Karpas-422 (cell line): ENCODE measurements at regions not wholly inside any gene's neighbourhood (a gene's known extent, or its start where the extent isn't known, plus 50 kb on each side); places are given as distances from the start of the nearest gene placed in this dataset.

Experiments used
- DNase-seq: peaks from one replicate; pipeline ENCODE4 v3.0.0-alpha.2; 2015
- H2AFZ ChIP-seq: fragments of 200-600 bp; sonication (generic); 2 replicates; pipeline ENCODE4 v1.6.1; 2014; ENCODE audit warnings: antibody characterized with exemption, low read length, mixed read lengths
- H3K27ac ChIP-seq: fragments of 200-600 bp; sonication (generic); 2 replicates; pipeline ENCODE4 v1.5.1; 2014; ENCODE audit warnings: mild to moderate bottlenecking, low read length, moderate library complexity
- H3K27me3 ChIP-seq: fragments of 200-600 bp; sonication (generic); 2 replicates; pipeline ENCODE4 v1.6.1; 2014; ENCODE audit warnings: low read length, mixed read lengths
- H3K36me3 ChIP-seq: fragments of 200-600 bp; sonication (generic); 2 replicates; pipeline ENCODE4 v1.6.1; 2014; ENCODE audit warnings: low read length, mixed read lengths; ENCODE audit not compliant: insufficient read depth
- H3K4me1 ChIP-seq: fragments of 200-600 bp; sonication (generic); 2 replicates; pipeline ENCODE4 v1.6.1; 2014; ENCODE audit warnings: mild to moderate bottlenecking, low read length, mixed read lengths
- H3K4me2 ChIP-seq: fragments of 200-600 bp; sonication (generic); 2 replicates; pipeline ENCODE4 v1.6.1; 2014; ENCODE audit warnings: low read length, low read depth, mild to moderate bottlenecking; ENCODE audit not compliant: poor library complexity, severe bottlenecking
- H3K4me3 ChIP-seq: fragments of 200-600 bp; sonication (generic); 2 replicates; pipeline ENCODE4 v1.5.1; 2014; ENCODE audit warnings: mild to moderate bottlenecking, antibody characterized with exemption, low read length, mixed read lengths
- H3K79me2 ChIP-seq: fragments of 200-600 bp; sonication (generic); 2 replicates; pipeline ENCODE4 v1.6.1; 2014; ENCODE audit warnings: mild to moderate bottlenecking, low read length, mixed read lengths
- H3K9ac ChIP-seq: fragments of 200-600 bp; sonication (generic); 2 replicates; pipeline ENCODE4 v1.6.0; 2014; ENCODE audit warnings: low read length
- H3K9me2 ChIP-seq: fragments of 200-600 bp; sonication (generic), shearing (Covaris generic); replicated peaks from 2 replicates; pipeline ENCODE4 v1.6.0; 2014; ENCODE audit warnings: mild to moderate bottlenecking, low read length, moderate library complexity; ENCODE audit not compliant: insufficient read depth
- H3K9me3 ChIP-seq: fragments of 300-700, 200-600 bp; sonication (generic); 2 replicates; pipeline ENCODE4 v1.6.1; 2014; ENCODE audit warnings: low read length, mixed read lengths
- H4K20me1 ChIP-seq: fragments of 200-600 bp; sonication (generic); 2 replicates; pipeline ENCODE4 v1.6.1; 2014; ENCODE audit warnings: mild to moderate bottlenecking, antibody characterized with exemption, low read length, low read depth; ENCODE audit not compliant: insufficient read depth

DNA sequence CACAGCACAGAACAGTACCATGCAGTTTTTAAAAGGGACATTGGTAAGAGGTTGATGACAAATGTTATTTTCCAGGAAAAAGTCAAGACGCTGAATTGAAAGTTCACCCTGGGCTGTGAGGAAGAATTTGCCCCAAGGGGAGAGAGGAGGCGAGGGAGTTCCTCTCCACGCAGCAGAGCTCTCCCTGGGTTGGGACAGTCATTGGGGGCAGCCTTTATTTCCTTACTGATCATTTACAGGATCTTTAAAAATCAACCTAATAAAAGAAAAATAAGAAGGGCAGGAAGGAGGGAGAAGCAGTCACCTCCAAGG is 49.9 kb upstream of the WNT7B start:
- Histone ChIP-seq H3K9me2 (no peaks in the 10 kb centered on the region), H3K27me3 (no peaks in the 10 kb centered on the region), H3K79me2 (no peaks in the 10 kb centered on the region), H3K4me2 (no peak overlapping the region), H3K4me1 (no peaks in the 10 kb centered on the region), H4K20me1 (no peaks in the 10 kb centered on the region), H3K27ac (no peak overlapping the region), H3K36me3 (no peaks in the 10 kb centered on the region), H3K4me3 (no peak overlapping the region), H3K9me3 (no peaks in the 10 kb centered on the region), H2AFZ (no peak overlapping the region), H3K9ac (no peak overlapping the region)
- no peak for DNase-seq

DNA sequence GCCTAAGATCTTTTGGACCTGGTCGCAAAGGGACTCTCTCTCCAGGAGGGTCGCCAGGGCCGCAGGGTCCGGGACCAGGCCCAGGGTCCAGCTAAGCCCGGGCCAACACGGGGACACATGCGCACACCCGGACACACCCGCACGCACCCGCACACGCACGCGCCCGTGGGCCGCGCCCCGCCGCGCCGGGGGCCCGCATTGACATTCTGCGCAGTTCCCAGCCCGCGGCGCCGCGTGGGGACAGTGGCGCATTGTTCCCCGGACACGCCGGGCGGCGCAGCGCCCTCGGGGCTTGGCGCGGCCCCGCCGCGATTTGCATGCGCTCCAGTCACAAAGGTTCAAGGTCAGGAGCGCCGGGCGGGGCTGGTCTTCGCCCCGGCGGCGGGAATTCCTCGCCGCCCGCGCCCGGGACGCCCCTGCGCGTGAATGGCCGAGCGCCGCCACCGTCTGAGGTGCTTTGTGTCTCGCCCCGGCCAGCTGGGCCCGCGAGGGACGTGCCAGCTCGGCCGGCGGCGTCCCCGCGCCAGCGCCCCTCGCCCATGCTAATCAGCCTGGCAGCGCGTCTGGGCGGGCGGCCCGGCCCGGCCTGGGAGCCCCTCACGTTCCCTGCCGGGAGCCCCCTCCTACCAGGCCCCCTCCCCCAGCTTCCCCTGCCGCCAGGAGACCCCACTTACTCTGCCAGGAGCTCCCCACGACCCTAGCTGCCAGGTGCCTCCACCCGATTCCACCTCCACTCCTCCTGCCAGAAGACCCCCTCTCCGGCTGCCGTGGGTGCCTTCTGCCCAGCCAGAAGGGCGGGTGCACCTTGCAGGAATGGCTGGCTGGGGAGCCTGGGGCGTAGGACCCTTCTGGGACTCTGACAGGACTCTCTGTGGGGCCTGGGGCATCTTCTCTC is 50.5 kb upstream of the WNT7B start:
- Histone ChIP-seq H3K9me2 (no peaks in the 10 kb centered on the region), H3K9ac (no peak overlapping the region), H4K20me1 (no peaks in the 10 kb centered on the region), H3K27me3 (no peaks in the 10 kb centered on the region), H3K79me2 (no peaks in the 10 kb centered on the region), H3K4me3 (no peak overlapping the region), H3K4me1 (no peaks in the 10 kb centered on the region; the same call in 1 of the 2 replicates), H3K9me3 (no peaks in the 10 kb centered on the region), H2AFZ (no peak overlapping the region), H3K4me2 (no peak overlapping the region), H3K36me3 (no peaks in the 10 kb centered on the region), H3K27ac (no peak overlapping the region)
- DNase-seq: no peak

DNA sequence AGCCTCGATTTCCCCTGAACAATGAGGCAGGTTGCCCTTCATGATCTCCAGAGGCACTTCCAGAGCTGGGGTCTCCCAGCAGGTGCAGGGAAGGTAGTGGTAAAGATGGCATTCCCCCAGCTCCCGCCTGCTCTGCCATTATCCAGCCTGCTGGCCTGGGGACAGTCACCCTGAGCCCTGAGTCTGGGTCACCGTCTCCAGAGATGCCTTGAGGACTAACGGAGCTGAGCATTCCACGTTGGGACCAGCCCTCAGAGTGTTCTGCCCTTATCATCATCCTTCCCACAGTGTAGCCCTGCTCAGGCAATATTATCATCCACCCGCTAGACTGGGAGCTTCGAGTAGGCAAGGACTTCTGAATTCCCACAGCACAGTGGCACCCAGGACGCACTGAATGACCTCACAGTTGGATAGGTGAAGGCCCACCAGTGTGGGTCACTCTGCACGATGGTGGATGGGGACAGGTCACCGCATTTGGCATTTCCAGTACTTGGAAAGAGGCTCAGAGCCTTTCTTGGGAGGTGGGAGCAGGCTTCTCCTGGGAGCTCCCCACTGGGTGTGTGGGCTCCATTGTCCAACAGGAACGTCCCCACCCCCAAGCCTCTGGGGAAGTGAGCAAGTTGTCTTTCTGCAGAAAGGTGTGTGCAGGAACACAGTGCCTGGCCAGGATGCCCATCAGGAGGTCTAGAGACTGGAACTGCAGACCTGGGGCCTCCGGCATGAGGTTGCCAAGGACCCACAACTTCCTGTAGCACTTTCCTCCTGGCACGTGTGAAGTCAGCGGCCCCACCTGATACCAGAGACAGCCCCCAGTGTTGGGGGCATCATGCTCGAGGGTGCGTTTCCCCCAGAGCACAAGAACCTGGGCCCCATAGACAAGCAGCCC is 51.4 kb upstream of the WNT7B start:
- H3K9me2 ChIP-seq: no peaks in the 10 kb centered on the region
- no peak overlapping the region for H2AFZ ChIP-seq
- no peaks in the 10 kb centered on the region for H4K20me1 ChIP-seq
- peaks cover 5% of the 10 kb centered on the region; the same call in 1 of the 2 replicates for H3K4me1 ChIP-seq
- no peaks in the 10 kb centered on the region for H3K9me3 ChIP-seq
- H3K27ac ChIP-seq: no peak overlapping the region
- no peak overlapping the region for H3K9ac ChIP-seq
- no peak overlapping the region for H3K4me3 ChIP-seq
- no peaks in the 10 kb centered on the region for H3K36me3 ChIP-seq
- no peak for DNase-seq
- H3K4me2 ChIP-seq: no peak overlapping the region
- no peaks in the 10 kb centered on the region for H3K27me3 ChIP-seq
- no peaks in the 10 kb centered on the region for H3K79me2 ChIP-seq

DNA sequence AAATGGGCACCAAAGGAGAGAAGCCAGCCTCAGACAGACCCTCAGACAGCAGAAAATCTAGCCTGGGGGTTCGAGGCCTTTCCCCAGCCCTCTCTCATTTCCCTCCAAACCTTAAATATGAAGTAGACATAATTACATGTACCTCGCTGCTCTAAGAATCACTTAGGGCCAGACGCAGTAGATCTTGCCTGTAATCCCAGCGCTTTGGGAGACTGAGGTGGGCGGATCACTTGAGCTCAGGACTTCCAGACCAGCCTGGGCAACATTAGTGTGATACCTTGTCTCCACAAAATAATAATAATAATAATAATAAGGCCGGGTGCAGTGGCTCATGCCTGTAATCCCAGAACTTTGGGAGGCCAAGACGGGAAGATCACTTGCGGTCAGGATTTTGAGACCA is 52.1 kb upstream of the WNT7B start:
- Histone ChIP-seq H3K27ac (no peak overlapping the region), H3K4me2 (no peak overlapping the region), H3K9ac (no peak overlapping the region), H3K36me3 (no peaks in the 10 kb centered on the region), H3K9me3 (no peaks in the 10 kb centered on the region), H3K79me2 (no peaks in the 10 kb centered on the region), H3K4me1 (peaks cover 5% of the 10 kb centered on the region; the same call in 1 of the 2 replicates), H3K4me3 (no peak overlapping the region), H3K27me3 (no peaks in the 10 kb centered on the region), H2AFZ (no peak overlapping the region), H3K9me2 (no peaks in the 10 kb centered on the region), H4K20me1 (no peaks in the 10 kb centered on the region)
- no peak for DNase-seq

DNA sequence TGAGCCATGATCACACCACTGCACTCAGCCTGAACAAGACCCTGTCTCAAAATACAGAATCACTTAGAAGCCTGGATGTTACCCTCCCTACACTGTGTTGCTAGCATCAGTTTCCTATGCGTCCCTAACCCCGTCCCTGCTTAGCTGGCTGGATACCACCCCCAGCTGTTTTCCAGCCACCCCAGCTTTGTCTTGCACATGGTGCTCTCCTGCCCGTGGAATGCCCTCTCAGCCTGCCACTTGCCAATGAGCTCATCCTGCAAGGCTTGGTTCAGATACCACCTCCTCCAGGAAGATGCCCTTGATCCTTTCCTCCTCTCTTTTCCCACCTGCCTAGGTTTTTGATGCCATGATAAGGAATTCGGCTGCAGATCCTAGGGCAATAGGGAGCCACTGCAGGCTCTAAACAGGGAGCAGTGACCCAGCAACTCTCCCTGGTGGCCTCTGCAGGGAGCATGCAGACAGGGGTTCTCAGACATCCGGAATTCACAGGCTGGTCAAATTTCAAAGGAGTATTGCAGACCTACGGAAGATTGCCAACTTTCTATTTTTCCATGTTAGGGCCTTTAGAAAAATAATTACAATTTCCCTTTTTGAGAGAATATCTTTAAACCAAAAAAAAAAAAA is 52.7 kb upstream of the WNT7B start:
- no peaks in the 10 kb centered on the region for H3K9me3 ChIP-seq
- DNase-seq: no peak
- H3K4me1 ChIP-seq: peaks cover 6% of the 10 kb centered on the region
- H3K9me2 ChIP-seq: no peaks in the 10 kb centered on the region
- no peak overlapping the region for H3K4me3 ChIP-seq
- H3K36me3 ChIP-seq: no peaks in the 10 kb centered on the region
- no peaks in the 10 kb centered on the region for H3K79me2 ChIP-seq
- no peak overlapping the region for H3K4me2 ChIP-seq
- H3K9ac ChIP-seq: no peak overlapping the region
- H3K27me3 ChIP-seq: no peaks in the 10 kb centered on the region
- H4K20me1 ChIP-seq: no peaks in the 10 kb centered on the region
- no peak overlapping the region for H3K27ac ChIP-seq
- no peak overlapping the region for H2AFZ ChIP-seq

DNA sequence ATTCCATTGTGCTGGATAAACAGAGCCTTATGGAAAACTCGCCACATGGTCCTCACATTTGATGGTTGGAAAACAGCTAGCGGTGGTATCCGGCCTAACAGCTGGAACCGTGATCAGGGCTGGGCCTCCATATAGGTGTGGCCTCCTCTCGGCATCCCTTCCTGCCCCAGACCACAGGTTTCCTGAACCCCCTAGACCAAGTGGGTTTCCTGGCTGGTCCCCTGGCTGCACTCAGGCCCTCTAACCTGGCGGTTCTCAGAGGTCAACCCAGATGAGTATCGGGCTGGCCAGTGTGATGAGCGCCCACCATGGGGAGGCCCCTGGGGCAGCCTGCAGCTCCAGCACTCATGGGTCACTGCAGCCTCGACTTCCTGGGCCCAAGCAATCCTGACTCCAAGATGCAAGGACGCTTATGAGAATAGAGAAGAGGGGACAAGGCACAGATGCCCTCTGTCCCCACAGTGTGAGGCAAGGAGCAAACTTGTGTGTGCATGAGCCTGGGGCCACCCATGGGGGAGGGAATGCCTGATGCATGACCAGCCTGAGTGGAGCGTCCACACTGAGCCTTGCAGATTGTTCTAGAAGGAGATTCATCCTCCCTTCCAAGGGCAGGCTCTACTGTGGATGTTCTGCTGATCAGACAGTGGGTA is 53.4 kb upstream of the WNT7B start:
- Histone ChIP-seq H3K9ac (no peak overlapping the region), H3K79me2 (no peaks in the 10 kb centered on the region)

DNA sequence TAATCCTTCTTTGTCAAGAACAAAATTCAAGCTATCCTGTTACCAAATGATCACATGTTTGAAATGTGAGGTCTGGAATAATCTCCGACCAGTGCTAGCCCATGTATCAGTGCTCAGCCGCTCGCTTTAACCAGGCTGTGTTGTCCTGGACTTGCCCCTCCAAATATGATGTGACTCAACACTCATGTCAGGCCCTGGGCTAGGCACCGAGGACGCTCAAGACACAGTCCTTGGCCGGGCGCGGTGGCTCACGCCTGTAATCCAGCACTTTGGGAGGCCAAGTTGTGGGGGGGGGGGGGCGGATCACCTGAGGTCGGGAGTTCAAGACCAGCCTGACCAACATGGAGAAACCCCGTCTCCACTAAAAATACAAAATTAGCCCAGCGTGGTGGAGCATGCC is 54.1 kb upstream of the WNT7B start:
- H3K4me2 ChIP-seq: no peak overlapping the region
- no peak overlapping the region for H2AFZ ChIP-seq
- no peaks in the 10 kb centered on the region for H3K79me2 ChIP-seq
- no peak overlapping the region for H3K4me3 ChIP-seq
- H3K9me2 ChIP-seq: no peaks in the 10 kb centered on the region
- peaks cover 14% of the 10 kb centered on the region for H3K4me1 ChIP-seq
- H3K27me3 ChIP-seq: no peaks in the 10 kb centered on the region
- no peaks in the 10 kb centered on the region for H4K20me1 ChIP-seq
- no peaks in the 10 kb centered on the region for H3K36me3 ChIP-seq
- no peaks in the 10 kb centered on the region for H3K9me3 ChIP-seq
- no peak for DNase-seq
- H3K9ac ChIP-seq: no peak overlapping the region
- H3K27ac ChIP-seq: no peak overlapping the region

More for the DNA sequence above, 53.4 kb upstream of the WNT7B start:
- H3K4me1 ChIP-seq: peaks cover 13% of the 10 kb centered on the region
- no peaks in the 10 kb centered on the region for H3K9me2 ChIP-seq
- no peaks in the 10 kb centered on the region for H4K20me1 ChIP-seq
- no peak overlapping the region for H3K27ac ChIP-seq
- H2AFZ ChIP-seq: no peak overlapping the region
- H3K27me3 ChIP-seq: no peaks in the 10 kb centered on the region
- no peak overlapping the region for H3K4me3 ChIP-seq
- H3K4me2 ChIP-seq: no peak overlapping the region
- H3K9me3 ChIP-seq: no peaks in the 10 kb centered on the region
- DNase-seq: no peak
- H3K36me3 ChIP-seq: no peaks in the 10 kb centered on the region
